ENCODE measurements at regions not wholly inside any gene's neighbourhood (a gene's known extent, or its start where the extent isn't known, plus 50 kb on each side); places are given as distances from the start of the nearest gene placed in this dataset.
A peak's percentile ranks its signal among the peaks of the same experiment; 100 is the strongest.

DNA sequence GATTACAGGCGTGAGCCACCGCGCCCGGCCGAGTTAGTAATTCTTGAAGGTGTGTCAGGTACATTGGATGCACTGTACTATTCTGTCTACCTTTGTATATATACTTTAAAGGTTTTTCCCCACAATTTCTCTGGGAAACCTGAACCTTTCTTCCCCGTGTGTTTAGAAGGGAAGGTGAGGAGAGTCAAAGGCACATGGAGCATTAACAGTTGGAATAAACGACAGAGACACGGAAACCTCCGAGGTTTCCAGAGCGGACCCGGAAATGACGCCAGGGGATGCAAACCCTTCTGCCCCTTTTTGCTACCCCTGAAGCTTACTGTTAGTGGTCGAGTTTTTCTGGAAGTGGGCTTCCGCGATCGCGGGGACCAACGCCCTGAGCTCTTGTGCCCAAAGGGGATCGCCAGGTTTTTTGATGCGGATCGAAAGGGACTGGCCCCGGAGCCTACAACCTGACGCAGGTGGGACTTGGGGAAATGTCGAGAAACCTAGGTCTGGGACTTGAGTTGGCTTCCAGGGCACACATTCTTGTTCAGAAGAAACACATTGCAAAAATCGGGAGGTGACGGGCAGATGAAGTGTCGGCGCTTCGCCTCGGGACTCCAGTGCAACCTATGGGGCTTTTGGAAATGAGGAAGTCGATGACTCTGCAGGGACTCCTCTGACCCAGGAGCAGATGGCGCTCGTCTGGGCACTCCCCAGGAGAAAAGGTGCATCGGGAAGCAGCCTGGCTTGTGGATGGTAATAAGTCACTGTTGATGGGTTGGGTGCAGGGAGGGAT, 218.2 kb downstream of the OR2B2 start (continued):
- TF ChIP-seq ZBTB2 (CRISPR knock-in tag; IDR thresholded peaks at IDR 0.05; ENCODE audit: low read depth) (no peak), ZNF101 (CRISPR knock-in tag; IDR thresholded peaks at IDR 0.05; ENCODE audit: borderline replicate concordance, low read depth) (no peak), SMAD3 (CRISPR knock-in tag; IDR thresholded peaks at IDR 0.05) (peak; percentile 76; the same call in 1 of the 2 replicates), POLR2AphosphoS2 (IDR thresholded peaks at IDR 0.05; ENCODE audit: low read depth, low read length) (no peak), ZNF354B (CRISPR knock-in tag; IDR thresholded peaks at IDR 0.05) (no peak), ZFP36 (IDR thresholded peaks at IDR 0.05; ENCODE audit: borderline replicate concordance, low read depth, low read length, partially characterized antibody) (no peak), ZHX1 (CRISPR knock-in tag; IDR thresholded peaks at IDR 0.05; ENCODE audit: low read depth) (0 out of 2 replicates have a peak, but pooled peaks have one; percentile 4), KMT2B (CRISPR knock-in tag; IDR thresholded peaks at IDR 0.05) (peak; percentile 94), FOXK2 (IDR thresholded peaks at IDR 0.05) (no peak), MEIS1 (CRISPR knock-in tag; IDR thresholded peaks at IDR 0.05; ENCODE audit: borderline replicate concordance) (no peak), ETV6 (CRISPR knock-in tag; conservative IDR thresholded peaks at IDR 0.05) (0 out of 2 replicates have a peak, but pooled peaks have one; percentile 84), TFAP4 (IDR thresholded peaks at IDR 0.05; ENCODE audit: borderline replicate concordance, low read depth) (no peak), ATRX (CRISPR knock-in tag; IDR thresholded peaks at IDR 0.05; ENCODE audit: borderline replicate concordance) (no peak), SPEN (CRISPR knock-in tag; IDR thresholded peaks at IDR 0.05; ENCODE audit: low read depth) (peak; percentile 7), ZFP1 (CRISPR knock-in tag; IDR thresholded peaks at IDR 0.05) (peak; percentile 55; the same call in 1 of the 2 replicates), ZNF441 (CRISPR knock-in tag; IDR thresholded peaks at IDR 0.05; ENCODE audit: borderline replicate concordance) (no peak), ZNF720 (CRISPR knock-in tag; IDR thresholded peaks at IDR 0.05) (no peak), EHMT2 (IDR thresholded peaks at IDR 0.05; ENCODE audit: borderline replicate concordance, low read depth, low read length) (peak; percentile 69; the same call in 1 of the 2 replicates), ZNF790 (CRISPR knock-in tag; IDR thresholded peaks at IDR 0.05; ENCODE audit: borderline replicate concordance) (no peak), KDM2A (CRISPR knock-in tag; IDR thresholded peaks at IDR 0.05; ENCODE audit: borderline replicate concordance, low read depth) (peak; percentile 30; the same call in 1 of the 2 replicates), NFATC3 (CRISPR knock-in tag; IDR thresholded peaks at IDR 0.05) (no peak), POLR2A (IDR thresholded peaks at IDR 0.05; ENCODE audit: insufficient read depth in 1 of 2, low read depth in 2 of 2, low read length in 2 of 2) (peak in 1 of 2 experiments; percentile 66; a peak in 1 of 4 replicates), ZNF337 (CRISPR knock-in tag; IDR thresholded peaks at IDR 0.05; ENCODE audit: borderline replicate concordance, low read depth) (peak; percentile 82; the same call in 1 of the 2 replicates), HOXA9 (CRISPR knock-in tag; IDR thresholded peaks at IDR 0.05; ENCODE audit: borderline replicate concordance) (no peak)
- TF ChIP-seq, protein P1, sequence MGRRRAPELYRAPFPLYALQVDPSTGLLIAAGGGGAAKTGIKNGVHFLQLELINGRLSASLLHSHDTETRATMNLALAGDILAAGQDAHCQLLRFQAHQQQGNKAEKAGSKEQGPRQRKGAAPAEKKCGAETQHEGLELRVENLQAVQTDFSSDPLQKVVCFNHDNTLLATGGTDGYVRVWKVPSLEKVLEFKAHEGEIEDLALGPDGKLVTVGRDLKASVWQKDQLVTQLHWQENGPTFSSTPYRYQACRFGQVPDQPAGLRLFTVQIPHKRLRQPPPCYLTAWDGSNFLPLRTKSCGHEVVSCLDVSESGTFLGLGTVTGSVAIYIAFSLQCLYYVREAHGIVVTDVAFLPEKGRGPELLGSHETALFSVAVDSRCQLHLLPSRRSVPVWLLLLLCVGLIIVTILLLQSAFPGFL (CRISPR knock-in tag; IDR thresholded peaks at IDR 0.05) = no peak

All from HepG2 (cell line).